NCI-H460 (cell line): ENCODE measurements at regions not wholly inside any gene's neighbourhood (a gene's known extent, or its start where the extent isn't known, plus 50 kb on each side); places are given as distances from the start of the nearest gene placed in this dataset.
"Not testable (repeated sequence)": the region's sequence is repeated elsewhere in the genome, so short reads cannot be mapped to it uniquely, and the experiment has no call there.

Experiments
- DNase-seq: peaks from one replicate; pipeline ENCODE4 v3.0.0-alpha.2; 2016; ENCODE audit warnings: low read depth; ENCODE audit errors: extremely low read depth

GRCh38 chr11:39462506-39462905 is 1996.9 kb downstream of the LRRC4C start:
- no peak for DNase-seq

DNA sequence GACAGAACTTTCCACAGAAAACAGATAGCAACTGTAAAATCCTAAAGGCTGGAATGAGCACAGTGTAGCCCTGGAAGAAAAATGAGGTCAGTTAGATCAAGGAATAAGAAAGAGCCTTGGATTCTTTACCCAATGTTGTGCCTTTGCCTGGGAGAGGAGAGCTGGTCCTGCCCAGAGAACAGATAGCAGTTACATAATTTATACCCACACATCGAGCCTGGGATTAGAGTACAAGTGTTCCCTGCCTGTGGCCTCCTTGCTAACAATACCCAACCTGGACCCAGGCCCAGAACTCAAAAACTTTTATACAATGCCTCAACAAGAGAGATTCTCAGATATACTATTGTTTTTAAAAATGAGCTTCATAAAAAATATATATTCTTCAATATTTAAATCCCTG is 1998.4 kb downstream of the LRRC4C start:
- no peak for DNase-seq

- no peak for DNase-seq
These were observed 1999.8 kb downstream of the LRRC4C start for GRCh38 chr11:39459606-39460005.

DNA sequence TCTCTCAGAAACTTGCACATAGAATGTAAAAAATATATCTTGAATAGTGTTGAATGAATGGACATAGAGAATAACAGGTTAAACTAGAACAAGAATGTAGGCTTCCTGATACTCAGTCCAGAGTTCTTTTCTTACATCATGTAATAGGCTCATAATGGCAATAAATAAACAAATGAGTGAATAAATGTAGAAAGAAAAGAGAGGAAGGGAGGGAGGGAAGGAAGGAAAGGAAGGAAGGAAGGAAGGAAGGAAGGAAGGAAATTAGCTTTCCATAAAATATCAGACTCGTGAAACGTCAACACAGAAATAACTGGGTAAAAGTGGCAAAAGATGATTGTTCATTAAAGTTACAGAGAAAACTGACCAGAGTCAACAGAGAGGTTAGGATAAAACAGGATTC is 2001.0 kb downstream of the LRRC4C start:
- no peak for DNase-seq

- DNase-seq, result no peak
These were observed 2015.9 kb downstream of the LRRC4C start for GRCh38 chr11:39443424-39444022.

- DNase-seq, result no peak
These were observed 2017.3 kb downstream of the LRRC4C start for GRCh38 chr11:39442177-39442576.

DNA sequence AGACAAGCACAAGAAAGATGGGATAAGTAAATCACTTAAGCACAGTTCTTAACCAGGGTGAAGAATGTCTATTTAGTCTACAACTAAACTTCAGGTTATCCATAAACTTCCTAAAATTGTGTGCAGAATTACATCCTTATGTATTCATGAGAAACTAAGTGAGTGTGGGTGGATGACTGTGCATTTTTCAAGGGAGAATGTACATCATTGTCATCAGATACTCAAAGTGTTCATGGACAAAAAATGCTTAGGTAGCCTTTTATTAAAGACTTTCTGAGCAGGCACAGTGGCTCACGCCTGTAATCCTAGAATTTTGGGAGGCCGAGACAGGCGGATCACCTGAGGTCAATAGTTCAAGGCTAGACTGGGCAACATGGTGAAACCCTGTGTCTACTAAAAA is 2023.8 kb downstream of the LRRC4C start:
- no peak for DNase-seq

DNA sequence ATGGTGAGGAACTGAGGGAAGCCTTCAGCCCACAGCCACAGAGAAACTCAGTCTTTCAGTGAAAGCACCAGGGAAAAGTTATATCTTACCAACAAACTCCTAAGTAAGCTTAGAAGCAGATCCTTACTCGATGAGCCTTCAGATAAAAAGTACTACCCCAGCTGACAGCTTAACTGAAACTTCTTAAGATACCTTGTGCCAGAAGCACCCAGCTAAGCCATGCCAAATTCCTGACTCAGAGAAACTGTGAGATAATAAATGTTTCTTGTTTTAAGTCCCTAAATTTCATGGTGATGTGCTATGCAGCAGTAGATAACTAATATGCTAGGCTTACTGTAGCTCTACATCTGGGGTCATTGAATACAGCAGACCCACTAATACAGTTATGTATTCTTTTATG is 2025.0 kb downstream of the LRRC4C start:
- no peak for DNase-seq

- DNase-seq, result no peak
These were observed 2026.5 kb downstream of the LRRC4C start for GRCh38 chr11:39432929-39433328.

DNA sequence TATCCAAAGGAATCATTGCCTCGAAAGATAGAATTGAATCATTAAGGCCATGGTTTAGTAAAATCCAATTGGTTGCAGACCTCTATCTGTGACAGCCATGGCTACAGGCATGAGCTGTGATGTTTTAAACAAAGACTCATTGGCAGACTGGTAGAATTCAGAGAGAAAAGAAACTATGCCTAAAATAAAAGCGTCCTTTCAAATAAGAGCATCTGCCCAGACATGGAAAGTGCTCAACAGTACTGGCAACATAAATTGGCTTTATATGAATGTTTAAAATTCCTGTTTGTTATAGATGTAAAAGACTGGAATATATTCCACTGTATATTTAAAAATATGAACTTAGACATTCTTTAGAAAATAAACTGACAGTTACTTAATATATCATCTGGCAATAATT is 2034.2 kb downstream of the LRRC4C start:
- no peak for DNase-seq

- no peak for DNase-seq
These were observed 2047.3 kb downstream of the LRRC4C start for GRCh38 chr11:39412117-39412516.

DNA sequence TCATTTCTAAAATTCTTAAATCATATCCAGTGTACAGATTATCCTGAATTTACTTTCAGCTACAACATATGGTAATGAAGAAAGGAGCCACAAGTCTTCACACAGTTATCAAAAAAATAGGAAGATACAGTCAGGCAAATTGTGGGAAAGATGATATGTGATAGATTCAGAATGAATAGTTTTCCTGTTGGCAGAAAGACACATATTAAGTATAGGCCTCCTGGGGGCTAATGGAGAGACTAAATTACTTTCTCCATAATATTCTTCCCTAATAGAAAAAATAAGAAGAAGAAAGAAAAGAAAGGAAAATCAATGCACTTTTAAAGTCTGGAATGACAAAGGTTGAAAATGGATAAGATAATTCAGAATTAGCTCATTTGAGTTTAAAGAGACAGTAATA is 2073.5 kb downstream of the LRRC4C start:
- DNase-seq, result no peak

DNA sequence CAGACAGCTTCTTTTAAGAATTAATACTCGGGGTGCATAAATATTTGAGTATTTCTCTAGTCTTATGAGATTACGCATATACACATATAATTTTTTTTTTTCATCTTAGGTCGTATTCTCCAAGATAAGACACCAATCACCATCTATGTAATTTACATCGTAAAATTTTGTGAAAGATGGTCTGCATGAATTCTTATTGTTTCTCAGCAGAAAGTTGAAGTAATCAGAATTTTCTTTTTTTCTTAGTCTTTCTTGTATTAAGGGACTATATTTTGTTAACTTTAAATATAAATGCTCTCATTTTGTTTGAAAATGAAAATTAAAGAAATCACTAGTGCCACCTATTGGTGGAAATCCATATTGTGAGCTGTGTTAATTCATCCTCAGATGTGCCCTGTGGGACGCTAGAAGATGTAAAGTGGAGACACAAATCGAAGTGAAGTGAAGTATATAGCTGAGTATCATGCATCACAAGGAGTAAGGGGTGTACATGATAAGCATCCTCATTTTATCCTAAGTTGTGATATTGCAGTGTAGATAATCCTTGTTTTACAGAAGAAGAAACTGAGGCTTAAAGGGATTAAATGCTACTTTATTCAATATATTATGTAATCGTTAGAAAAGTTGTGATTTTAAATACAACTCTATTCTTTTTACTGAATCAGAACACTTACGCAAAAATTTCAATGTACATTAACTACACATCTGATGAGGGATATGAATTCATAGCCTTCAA is 2084.3 kb downstream of the LRRC4C start:
- DNase-seq, result peak; percentile 1

- no peak for DNase-seq
These were observed 2091.9 kb downstream of the LRRC4C start for GRCh38 chr11:39367534-39367933.

- DNase-seq, result peak; percentile 1
These were observed 2093.5 kb downstream of the LRRC4C start for GRCh38 chr11:39365809-39366436.

- no peak for DNase-seq
These were observed 2095.9 kb downstream of the LRRC4C start for GRCh38 chr11:39363571-39363970.

DNA sequence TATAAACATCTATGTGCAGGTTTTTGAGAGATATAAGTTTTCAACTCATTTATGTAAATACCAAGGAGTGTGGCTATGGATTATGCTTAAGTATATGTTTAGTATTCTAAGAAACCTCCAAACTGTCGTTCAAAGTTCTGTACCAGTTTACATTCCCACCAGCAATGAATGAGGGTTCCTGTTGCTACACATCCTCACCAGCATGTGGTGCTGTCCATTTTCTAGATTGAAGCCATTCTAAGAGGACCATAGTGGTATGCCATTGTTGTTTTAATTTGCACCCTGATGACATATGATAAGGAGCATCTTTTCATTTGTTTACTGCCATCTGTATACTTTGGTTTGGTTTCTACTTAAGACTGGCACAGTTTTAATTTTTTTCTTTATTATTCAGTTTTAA is 2097.9 kb downstream of the LRRC4C start:
- no peak for DNase-seq

GRCh38 chr11:39345834-39346442 is 2113.5 kb downstream of the LRRC4C start:
- DNase-seq, result no peak

DNA sequence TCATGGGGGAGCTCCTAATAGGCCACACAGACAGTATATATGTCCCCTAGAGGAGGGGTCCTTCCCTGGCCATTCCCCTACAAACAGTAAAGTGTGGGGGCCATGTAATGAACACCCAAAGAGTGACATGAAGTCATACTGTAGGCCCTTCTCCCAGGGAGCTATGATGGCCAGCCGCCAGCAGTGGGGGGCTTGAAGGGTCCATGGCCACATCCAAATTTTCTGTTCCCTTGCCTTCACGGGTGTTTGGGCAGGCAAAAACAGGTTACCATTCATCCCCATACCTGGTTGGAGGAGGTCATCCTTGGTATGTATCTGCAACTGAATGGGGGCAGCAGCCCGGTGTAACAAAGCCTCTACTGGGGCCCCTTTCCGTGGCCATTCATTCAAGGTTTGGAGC is 2118.0 kb downstream of the LRRC4C start:
- DNase-seq, result no peak

DNA sequence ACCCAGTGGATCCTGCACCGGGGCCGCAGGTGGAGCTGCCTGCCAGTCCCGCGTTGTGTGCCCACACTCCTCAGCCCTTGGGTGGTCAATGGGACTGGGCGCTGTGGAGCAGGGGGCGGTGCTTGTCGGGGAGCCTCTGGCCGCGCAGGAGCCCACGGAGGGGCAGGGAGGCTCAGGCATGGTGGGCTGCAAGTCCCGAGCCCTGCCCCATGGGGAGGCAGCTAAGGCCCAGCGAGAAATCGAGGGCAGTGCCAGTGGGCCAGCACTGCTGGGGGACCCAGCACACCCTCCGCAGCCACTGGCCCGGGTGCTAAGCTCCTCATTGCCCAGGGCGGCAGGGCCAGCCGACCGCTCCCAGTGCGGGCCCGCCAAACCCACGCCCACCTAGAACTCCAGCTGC is 2126.4 kb downstream of the LRRC4C start:
- DNase-seq, result not testable (repeated sequence)

DNA sequence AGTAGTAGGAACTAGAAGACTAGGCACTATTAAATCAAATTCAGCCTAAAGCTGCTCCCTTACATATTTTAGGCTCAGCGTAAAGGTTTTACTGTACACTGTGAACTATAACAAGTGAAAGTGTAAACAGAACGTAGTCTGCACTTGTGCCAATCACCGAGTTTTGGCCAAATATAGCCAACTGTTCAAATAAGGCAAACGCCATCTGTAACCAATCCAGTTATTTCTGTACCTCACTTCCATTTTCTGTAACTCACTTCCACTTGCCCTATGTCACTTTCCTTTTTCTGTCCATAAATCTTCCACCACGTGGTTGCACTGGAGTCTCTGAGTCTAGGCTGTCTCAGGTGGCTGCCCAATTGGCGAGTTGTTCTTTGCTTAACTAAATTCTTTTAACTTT is 2132.2 kb downstream of the LRRC4C start:
- DNase-seq, result no peak

DNA sequence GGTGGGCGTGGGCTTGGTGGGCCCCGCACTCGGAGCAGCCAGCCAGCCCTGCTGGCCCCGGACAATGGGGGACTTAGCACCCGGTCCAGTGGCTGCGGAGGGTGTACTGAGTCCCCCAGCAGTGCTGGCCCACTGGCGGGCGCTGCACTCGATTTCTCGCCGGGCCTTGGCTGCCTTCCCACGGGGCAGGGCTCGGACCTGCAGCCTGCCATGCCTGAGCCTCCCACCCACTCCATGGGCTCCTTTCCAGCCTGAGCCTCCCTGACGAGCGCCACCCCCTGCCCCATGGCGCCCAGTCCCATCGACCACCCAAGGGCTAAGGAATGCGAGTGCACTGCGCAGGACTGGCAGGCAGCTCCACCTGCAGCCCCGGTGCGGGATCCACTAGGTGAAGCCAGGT is 2147.6 kb downstream of the LRRC4C start:
- DNase-seq, result not testable (repeated sequence)
